PFSK-1 (cell line): ENCODE measurements at regions not wholly inside any gene's neighbourhood (a gene's known extent, or its start where the extent isn't known, plus 50 kb on each side); places are given as distances from the start of the nearest gene placed in this dataset.

Source experiments
- FOXP2 ChIP-seq: optimal IDR thresholded peaks from 2 replicates; pipeline ENCODE3; 2011; ENCODE audit warnings: borderline replicate concordance, control low read depth, inconsistent platforms; ENCODE audit not compliant: insufficient read depth; ENCODE audit errors: extremely low read length, extremely low read depth
- POLR2AphosphoS5 ChIP-seq: IDR thresholded peaks from 2 replicates; pipeline ENCODE4 v1.6.1; 2012; ENCODE audit warnings: low read depth, mild to moderate bottlenecking, control low read depth, low read length, moderate library complexity
- SIN3A ChIP-seq: IDR thresholded peaks from 2 replicates; pipeline ENCODE4 v1.6.1; 2012; ENCODE audit warnings: mild to moderate bottlenecking, low read length, moderate library complexity, borderline replicate concordance; ENCODE audit not compliant: insufficient read depth
- TAF1 ChIP-seq: IDR thresholded peaks from 2 replicates; pipeline ENCODE4 v1.6.1; 2012; ENCODE audit warnings: low read length, control low read depth, borderline replicate concordance; ENCODE audit not compliant: insufficient read depth
- TF ChIP-seq, protein P1 (sequence below), 2 experiments: IDR thresholded peaks; 2 replicates each; pipeline versions ENCODE4 v1.6.1 to v1.8.0; 2011 to 2012; ENCODE audit warnings: low read depth in 2 of 2, low read length in 2 of 2, control low read depth in 1 of 2, inconsistent platforms in 1 of 2, mild to moderate bottlenecking in 1 of 2, moderate library complexity in 1 of 2; ENCODE audit not compliant: insufficient read depth in 1 of 2

DNA sequence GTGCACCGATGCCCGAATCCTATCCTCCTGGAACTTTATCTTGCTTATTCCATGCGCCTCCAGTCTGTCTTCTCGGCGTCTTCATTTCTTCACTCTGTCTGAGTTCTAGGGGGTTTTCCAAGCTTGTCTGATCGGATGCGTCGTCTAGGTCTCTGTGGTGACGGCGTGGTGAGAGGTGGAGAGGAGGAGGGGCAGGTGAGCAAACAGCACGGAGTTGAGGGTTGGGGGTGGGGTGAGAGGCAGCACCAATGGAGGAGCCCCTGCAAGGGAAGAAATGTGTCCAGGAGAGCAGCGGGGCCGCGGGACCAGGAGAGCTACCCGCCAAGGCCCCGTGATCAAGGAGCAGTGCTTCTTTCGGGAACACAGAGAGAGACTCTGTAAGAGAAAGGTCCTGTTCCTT lies 131.3 kb upstream of the TWIST2 start:
- TF ChIP-seq POLR2AphosphoS5 (no peak), SIN3A (no peak), FOXP2 (no peak), TAF1 (no peak)
- TF ChIP-seq, protein P1, sequence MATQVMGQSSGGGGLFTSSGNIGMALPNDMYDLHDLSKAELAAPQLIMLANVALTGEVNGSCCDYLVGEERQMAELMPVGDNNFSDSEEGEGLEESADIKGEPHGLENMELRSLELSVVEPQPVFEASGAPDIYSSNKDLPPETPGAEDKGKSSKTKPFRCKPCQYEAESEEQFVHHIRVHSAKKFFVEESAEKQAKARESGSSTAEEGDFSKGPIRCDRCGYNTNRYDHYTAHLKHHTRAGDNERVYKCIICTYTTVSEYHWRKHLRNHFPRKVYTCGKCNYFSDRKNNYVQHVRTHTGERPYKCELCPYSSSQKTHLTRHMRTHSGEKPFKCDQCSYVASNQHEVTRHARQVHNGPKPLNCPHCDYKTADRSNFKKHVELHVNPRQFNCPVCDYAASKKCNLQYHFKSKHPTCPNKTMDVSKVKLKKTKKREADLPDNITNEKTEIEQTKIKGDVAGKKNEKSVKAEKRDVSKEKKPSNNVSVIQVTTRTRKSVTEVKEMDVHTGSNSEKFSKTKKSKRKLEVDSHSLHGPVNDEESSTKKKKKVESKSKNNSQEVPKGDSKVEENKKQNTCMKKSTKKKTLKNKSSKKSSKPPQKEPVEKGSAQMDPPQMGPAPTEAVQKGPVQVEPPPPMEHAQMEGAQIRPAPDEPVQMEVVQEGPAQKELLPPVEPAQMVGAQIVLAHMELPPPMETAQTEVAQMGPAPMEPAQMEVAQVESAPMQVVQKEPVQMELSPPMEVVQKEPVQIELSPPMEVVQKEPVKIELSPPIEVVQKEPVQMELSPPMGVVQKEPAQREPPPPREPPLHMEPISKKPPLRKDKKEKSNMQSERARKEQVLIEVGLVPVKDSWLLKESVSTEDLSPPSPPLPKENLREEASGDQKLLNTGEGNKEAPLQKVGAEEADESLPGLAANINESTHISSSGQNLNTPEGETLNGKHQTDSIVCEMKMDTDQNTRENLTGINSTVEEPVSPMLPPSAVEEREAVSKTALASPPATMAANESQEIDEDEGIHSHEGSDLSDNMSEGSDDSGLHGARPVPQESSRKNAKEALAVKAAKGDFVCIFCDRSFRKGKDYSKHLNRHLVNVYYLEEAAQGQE (IDR thresholded peaks at IDR 0.05; ENCODE audit: insufficient read depth in 1 of 2, low read depth in 2 of 2, low read length in 2 of 2): no peak

DNA sequence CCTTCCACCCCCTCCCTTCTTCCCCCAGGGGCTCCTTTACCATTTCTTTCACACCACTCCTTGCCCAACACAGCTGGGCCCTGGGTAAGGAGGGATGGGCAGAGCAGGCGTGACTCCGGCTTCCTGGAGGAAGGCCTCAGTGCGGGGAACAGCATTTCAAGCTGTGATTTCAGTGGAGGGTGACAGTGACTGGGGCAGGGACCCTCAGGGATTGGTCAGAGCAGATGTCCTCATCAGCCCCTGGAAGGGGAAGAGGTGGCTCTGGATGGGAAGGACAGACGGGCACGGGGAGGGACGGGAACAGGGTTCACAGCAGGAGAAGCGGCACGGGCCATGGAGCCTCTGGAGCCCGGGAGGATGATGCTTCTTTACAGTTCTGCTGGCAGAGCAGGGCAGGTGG lies 130.8 kb upstream of the TWIST2 start:
- TF ChIP-seq FOXP2 (no peak), SIN3A (no peak), TAF1 (no peak), POLR2AphosphoS5 (no peak)
- TF ChIP-seq, protein P1 (IDR thresholded peaks at IDR 0.05; ENCODE audit: insufficient read depth in 1 of 2, low read depth in 2 of 2, low read length in 2 of 2): no peak

DNA sequence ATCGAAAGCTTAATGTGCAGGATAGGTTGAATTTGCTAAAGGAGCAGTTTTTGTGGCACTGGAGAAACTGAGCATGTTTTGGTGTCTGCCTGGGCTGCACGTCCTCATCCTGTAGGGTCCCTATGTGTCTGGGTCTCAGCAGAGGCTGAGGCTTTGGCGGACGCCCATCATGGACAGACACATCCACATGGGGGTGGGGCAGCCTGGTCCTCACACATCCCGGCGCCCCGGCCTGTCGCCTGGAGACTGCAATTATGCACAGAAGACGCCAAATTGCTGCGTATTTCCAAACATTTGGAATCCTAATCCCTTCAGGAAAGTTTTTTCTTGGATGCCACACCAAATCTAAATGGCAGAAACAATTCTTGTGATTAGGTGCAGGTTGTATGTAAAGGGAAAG lies 128.2 kb upstream of the TWIST2 start:
- no peak for TF ChIP-seq TAF1
- TF ChIP-seq FOXP2: no peak
- no peak for TF ChIP-seq POLR2AphosphoS5
- TF ChIP-seq SIN3A: no peak
- TF ChIP-seq, protein P1 (IDR thresholded peaks at IDR 0.05; ENCODE audit: insufficient read depth in 1 of 2, low read depth in 2 of 2, low read length in 2 of 2): no peak

DNA sequence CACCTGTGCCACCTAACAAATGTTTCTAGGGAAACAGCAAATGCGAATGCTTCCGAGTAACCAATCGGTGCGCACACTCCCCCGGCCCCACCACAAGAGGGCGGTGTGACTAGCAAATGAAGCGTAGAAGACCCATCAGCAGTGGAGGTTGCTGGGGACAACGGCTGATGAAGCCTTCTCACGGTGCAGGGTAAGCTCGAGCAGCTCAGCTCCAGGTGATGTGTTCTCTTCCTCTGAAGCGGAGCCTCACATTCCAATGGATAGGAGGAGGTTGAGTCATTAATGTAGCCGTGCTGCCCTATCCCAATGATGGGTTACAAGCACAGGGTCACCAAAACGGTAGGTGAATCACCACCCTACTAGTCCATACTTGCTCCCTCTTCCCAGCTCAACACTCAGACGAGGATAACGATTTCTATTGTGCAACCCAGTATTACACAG lies 127.6 kb upstream of the TWIST2 start:
- TF ChIP-seq FOXP2 (no peak), SIN3A (no peak), POLR2AphosphoS5 (no peak), TAF1 (no peak)
- TF ChIP-seq, protein P1 (IDR thresholded peaks at IDR 0.05; ENCODE audit: insufficient read depth in 1 of 2, low read depth in 2 of 2, low read length in 2 of 2): no peak

DNA sequence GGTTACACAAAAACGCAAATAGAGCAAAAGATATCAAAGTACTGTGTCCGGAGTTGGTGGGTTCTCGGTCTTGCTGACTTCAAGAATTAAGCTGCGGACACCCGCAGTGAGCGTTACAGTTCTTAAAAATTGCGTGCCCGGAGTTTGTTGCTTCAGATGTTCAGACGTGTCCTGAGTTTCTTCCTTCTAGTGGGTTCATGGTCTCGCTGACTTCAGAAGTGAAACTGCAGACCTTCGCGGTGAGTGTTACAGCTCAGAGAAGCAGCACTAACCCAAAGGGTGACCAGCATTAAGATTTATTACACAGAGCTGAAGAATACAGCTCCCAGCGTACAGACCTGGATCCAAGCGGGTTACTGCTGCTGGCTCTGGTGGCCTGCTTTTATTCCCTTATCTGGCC lies 125.7 kb upstream of the TWIST2 start:
- TF ChIP-seq POLR2AphosphoS5 (no peak), FOXP2 (no peak), SIN3A (no peak), TAF1 (no peak)
- TF ChIP-seq, protein P1 (IDR thresholded peaks at IDR 0.05; ENCODE audit: insufficient read depth in 1 of 2, low read depth in 2 of 2, low read length in 2 of 2): no peak
